ENCODE measurements at regions not wholly inside any gene's neighbourhood (a gene's known extent, or its start where the extent isn't known, plus 50 kb on each side); places are given as distances from the start of the nearest gene placed in this dataset.

GRCh38 chr15:87724330-87724729 is 532.2 kb downstream of the NTRK3 start:
- intact Hi-C loops (cut with DNase I) = no loop called here
- no peaks in the 10 kb centered on the region for H3K4me1 ChIP-seq
- H3K36me3 ChIP-seq = no peaks in the 10 kb centered on the region
- no peak for TF ChIP-seq POLR2A (IDR thresholded peaks at IDR 0.05; ENCODE audit: low read depth)
- no peak for TF ChIP-seq EP300 (IDR thresholded peaks at IDR 0.05)
- TF ChIP-seq CTCF (IDR thresholded peaks at IDR 0.05) = no peak
- TF ChIP-seq POLR2AphosphoS5 (IDR thresholded peaks at IDR 0.05) = no peak
- no peaks in the 10 kb centered on the region for H3K9me3 ChIP-seq
- no peak overlapping the region for H3K27ac ChIP-seq (replicated peaks in 1 of 4)
- no peak for DNase-seq (ENCODE audit: extremely low spot score)
- WGBS = 66% methylated on average over 7 of the region's 7 CpGs
- peaks cover 0 to 12% (median 0%) of the 10 kb centered on the region in 4 donors for H3K27me3 ChIP-seq
- no peak overlapping the region for H3K4me3 ChIP-seq

GRCh38 chr15:87722941-87723691 is 533.4 kb downstream of the NTRK3 start:
- 36% methylated on average over 1 of the region's 1 CpG for WGBS
- intact Hi-C loops (cut with DNase I) = no loop called here

GRCh38 chr15:87720235-87720634 is 536.3 kb downstream of the NTRK3 start:
- intact Hi-C loops (cut with DNase I) = no loop called here
- 78% methylated on average over 3 of the region's 3 CpGs for WGBS
- no peak for TF ChIP-seq EP300 (IDR thresholded peaks at IDR 0.05)
- TF ChIP-seq CTCF (IDR thresholded peaks at IDR 0.05) = no peak
- no peak for TF ChIP-seq POLR2AphosphoS5 (IDR thresholded peaks at IDR 0.05)
- TF ChIP-seq POLR2A (IDR thresholded peaks at IDR 0.05; ENCODE audit: low read depth) = no peak

More at GRCh38 chr15:87722941-87723691, 533.4 kb downstream of the NTRK3 start:
- Histone ChIP-seq H3K27me3 (peaks cover 0 to 12% (median 0%) of the 10 kb centered on the region in 4 donors), H3K27ac (replicated peaks in 1 of 4) (no peak overlapping the region), H3K36me3 (no peaks in the 10 kb centered on the region), H3K9me3 (no peaks in the 10 kb centered on the region), H3K4me1 (no peaks in the 10 kb centered on the region), H3K4me3 (no peak overlapping the region)
- DNase-seq (ENCODE audit: extremely low spot score) = no peak
- TF ChIP-seq EP300 (IDR thresholded peaks at IDR 0.05) = no peak
- no peak for TF ChIP-seq CTCF (IDR thresholded peaks at IDR 0.05)
- no peak for TF ChIP-seq POLR2AphosphoS5 (IDR thresholded peaks at IDR 0.05)
- TF ChIP-seq POLR2A (IDR thresholded peaks at IDR 0.05; ENCODE audit: low read depth) = no peak

GRCh38 chr15:87716422-87716821 is 540.1 kb downstream of the NTRK3 start:
- no peak for TF ChIP-seq CTCF (IDR thresholded peaks at IDR 0.05)
- no peak for TF ChIP-seq POLR2AphosphoS5 (IDR thresholded peaks at IDR 0.05)
- TF ChIP-seq POLR2A (IDR thresholded peaks at IDR 0.05; ENCODE audit: low read depth) = no peak
- TF ChIP-seq EP300 (IDR thresholded peaks at IDR 0.05) = no peak
- Histone ChIP-seq H3K9me3 (no peaks in the 10 kb centered on the region), H3K36me3 (no peaks in the 10 kb centered on the region), H3K27me3 (no peaks in the 10 kb centered on the region), H3K27ac (replicated peaks in 1 of 4) (no peak overlapping the region), H3K4me3 (no peak overlapping the region), H3K4me1 (no peaks in the 10 kb centered on the region)
- 40% methylated on average over 3 of the region's 3 CpGs for WGBS
- intact Hi-C loops (cut with DNase I) = no loop called here
- no peak for DNase-seq (ENCODE audit: extremely low spot score)

More at GRCh38 chr15:87720235-87720634, 536.3 kb downstream of the NTRK3 start:
- Histone ChIP-seq H3K36me3 (no peaks in the 10 kb centered on the region), H3K27me3 (peaks cover 0 to 11% (median 0%) of the 10 kb centered on the region in 4 donors), H3K4me3 (no peak overlapping the region), H3K27ac (replicated peaks in 1 of 4) (no peak overlapping the region), H3K9me3 (no peaks in the 10 kb centered on the region), H3K4me1 (no peaks in the 10 kb centered on the region)
- DNase-seq (ENCODE audit: extremely low spot score) = no peak
